ENCODE measurements at regions not wholly inside any gene's neighbourhood (a gene's known extent, or its start where the extent isn't known, plus 50 kb on each side); places are given as distances from the start of the nearest gene placed in this dataset.

GRCh38 chr13:68272652-68273051 is 1042.5 kb upstream of the PCDH9 start:
- TF ChIP-seq CTCF (IDR thresholded peaks at IDR 0.05) (no peak), POLR2A (IDR thresholded peaks at IDR 0.05) (no peak), EP300 (IDR thresholded peaks at IDR 0.05) (no peak)
